ENCODE measurements at regions not wholly inside any gene's neighbourhood (a gene's known extent, or its start where the extent isn't known, plus 50 kb on each side); places are given as distances from the start of the nearest gene placed in this dataset.

GRCh38 chr20:55439070-55439469, 566.2 kb downstream of the CBLN4 start:
- Histone ChIP-seq H3K9ac (ENCODE audit: low read depth, low read length, poor library complexity, severe bottlenecking) (no peak overlapping the region), H3K79me2 (ENCODE audit: insufficient read depth, low read length) (no peaks in the 10 kb centered on the region), H2AFZ (ENCODE audit: low read length) (no peak overlapping the region), H3K9me2 (replicated peaks; ENCODE audit: low read depth, low read length) (no peaks in the 10 kb centered on the region), H3K9me3 (ENCODE audit: insufficient read depth, low read depth, low read length) (no peaks in the 10 kb centered on the region), H4K20me1 (ENCODE audit: insufficient read depth, low read length, poor library complexity, severe bottlenecking) (no peaks in the 10 kb centered on the region), H3K4me2 (ENCODE audit: low read depth, low read length, poor library complexity, severe bottlenecking) (no peak overlapping the region), H3K36me3 (ENCODE audit: insufficient read depth, low read length) (no peaks in the 10 kb centered on the region), H3K4me3 (ENCODE audit: low read length, poor library complexity, severe bottlenecking) (no peak overlapping the region), H3K4me1 (ENCODE audit: insufficient read depth, low read length, poor library complexity, severe bottlenecking) (no peaks in the 10 kb centered on the region), H3F3A (ENCODE audit: low read depth) (no peaks in the 10 kb centered on the region), H3K27me3 (ENCODE audit: insufficient read depth, low read length, poor library complexity, severe bottlenecking) (no peaks in the 10 kb centered on the region)
- TF ChIP-seq EZH2phosphoT487 (IDR thresholded peaks at IDR 0.05; ENCODE audit: borderline replicate concordance) (no peak), CTCF (conservative IDR thresholded peaks at IDR 0.05; ENCODE audit: low read length) (no peak)

DNA sequence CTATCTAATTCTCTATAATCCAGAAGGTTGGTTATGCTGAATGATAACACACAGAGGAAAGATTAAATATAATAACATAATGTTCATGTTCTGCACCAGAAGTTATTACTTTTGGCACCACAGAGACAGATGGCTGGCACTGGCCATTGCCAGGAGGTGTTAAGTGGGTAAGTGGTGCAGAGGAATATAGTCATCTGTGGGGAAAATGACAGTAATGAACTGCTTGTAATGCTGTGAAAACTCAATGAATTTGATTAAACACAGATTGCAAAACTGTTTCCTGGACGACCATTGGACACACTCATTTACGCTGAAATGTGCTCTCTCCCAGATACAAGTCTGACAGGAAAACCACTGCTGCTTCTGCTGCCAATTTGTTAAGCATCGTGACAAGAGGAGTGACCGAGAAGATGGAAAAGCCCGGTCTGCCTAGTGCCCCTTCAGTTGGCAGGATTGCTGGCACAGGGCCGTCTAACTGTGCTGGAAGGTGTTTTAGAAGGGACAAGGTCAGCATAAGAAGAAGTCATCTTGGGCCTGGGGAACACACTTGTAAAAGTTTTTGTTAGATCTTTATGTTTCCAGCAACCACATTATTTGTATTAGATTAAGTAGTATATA, 567.4 kb downstream of the CBLN4 start:
- Histone ChIP-seq H4K20me1 (ENCODE audit: insufficient read depth, low read length, poor library complexity, severe bottlenecking) (no peaks in the 10 kb centered on the region), H2AFZ (ENCODE audit: low read length) (no peak overlapping the region), H3K4me2 (ENCODE audit: low read depth, low read length, poor library complexity, severe bottlenecking) (no peak overlapping the region), H3K4me1 (ENCODE audit: insufficient read depth, low read length, poor library complexity, severe bottlenecking) (no peaks in the 10 kb centered on the region), H3K4me3 (ENCODE audit: low read length, poor library complexity, severe bottlenecking) (no peak overlapping the region), H3K9me2 (replicated peaks; ENCODE audit: low read depth, low read length) (no peaks in the 10 kb centered on the region), H3K9me3 (ENCODE audit: insufficient read depth, low read depth, low read length) (no peaks in the 10 kb centered on the region), H3K36me3 (ENCODE audit: insufficient read depth, low read length) (no peaks in the 10 kb centered on the region), H3K27me3 (ENCODE audit: insufficient read depth, low read length, poor library complexity, severe bottlenecking) (no peaks in the 10 kb centered on the region), H3K79me2 (ENCODE audit: insufficient read depth, low read length) (no peaks in the 10 kb centered on the region), H3K9ac (ENCODE audit: low read depth, low read length, poor library complexity, severe bottlenecking) (no peak overlapping the region), H3F3A (ENCODE audit: low read depth) (no peaks in the 10 kb centered on the region)
- no peak for TF ChIP-seq EZH2phosphoT487 (IDR thresholded peaks at IDR 0.05; ENCODE audit: borderline replicate concordance)
- TF ChIP-seq CTCF (conservative IDR thresholded peaks at IDR 0.05; ENCODE audit: low read length) = no peak

GRCh38 chr20:55424968-55425367, 580.4 kb downstream of the CBLN4 start:
- Histone ChIP-seq H3K4me3 (ENCODE audit: low read length, poor library complexity, severe bottlenecking) (no peak overlapping the region), H3K9me3 (ENCODE audit: insufficient read depth, low read depth, low read length) (0 out of 2 replicates have a peak, but pooled peaks cover 3% of the 10 kb centered on the region), H3K27me3 (ENCODE audit: insufficient read depth, low read length, poor library complexity, severe bottlenecking) (no peaks in the 10 kb centered on the region), H4K20me1 (ENCODE audit: insufficient read depth, low read length, poor library complexity, severe bottlenecking) (no peaks in the 10 kb centered on the region), H3F3A (ENCODE audit: low read depth) (no peaks in the 10 kb centered on the region), H2AFZ (ENCODE audit: low read length) (no peak overlapping the region), H3K9ac (ENCODE audit: low read depth, low read length, poor library complexity, severe bottlenecking) (no peak overlapping the region), H3K4me1 (ENCODE audit: insufficient read depth, low read length, poor library complexity, severe bottlenecking) (no peaks in the 10 kb centered on the region), H3K79me2 (ENCODE audit: insufficient read depth, low read length) (no peaks in the 10 kb centered on the region), H3K9me2 (replicated peaks; ENCODE audit: low read depth, low read length) (no peaks in the 10 kb centered on the region), H3K36me3 (ENCODE audit: insufficient read depth, low read length) (no peaks in the 10 kb centered on the region), H3K4me2 (ENCODE audit: low read depth, low read length, poor library complexity, severe bottlenecking) (no peak overlapping the region)
- no peak for TF ChIP-seq EZH2phosphoT487 (IDR thresholded peaks at IDR 0.05; ENCODE audit: borderline replicate concordance)
- TF ChIP-seq CTCF (conservative IDR thresholded peaks at IDR 0.05; ENCODE audit: low read length) = no peak
